ENCODE measurements at regions not wholly inside any gene's neighbourhood (a gene's known extent, or its start where the extent isn't known, plus 50 kb on each side); places are given as distances from the start of the nearest gene placed in this dataset.

DNA sequence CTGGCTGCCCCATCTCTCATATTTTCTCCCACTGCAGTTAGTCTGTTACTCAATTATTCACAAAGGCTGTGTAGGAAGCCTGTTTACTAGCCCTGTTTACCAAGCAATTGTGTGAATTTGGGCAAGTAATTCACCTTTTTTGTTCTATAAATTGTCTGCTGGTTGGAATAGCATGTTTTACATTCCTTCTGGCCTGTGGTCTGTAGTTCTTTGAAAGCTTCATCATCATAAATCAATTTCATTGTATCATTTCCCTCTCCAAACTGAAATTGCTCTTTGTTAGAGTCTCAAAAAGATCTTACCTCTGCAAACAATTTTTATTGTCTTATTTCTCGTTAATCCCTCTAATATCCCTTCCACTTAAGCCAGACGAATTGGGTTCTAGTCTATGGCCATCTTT, 1059.5 kb upstream of the ADGRL4 start:
- no peak for DNase-seq

DNA sequence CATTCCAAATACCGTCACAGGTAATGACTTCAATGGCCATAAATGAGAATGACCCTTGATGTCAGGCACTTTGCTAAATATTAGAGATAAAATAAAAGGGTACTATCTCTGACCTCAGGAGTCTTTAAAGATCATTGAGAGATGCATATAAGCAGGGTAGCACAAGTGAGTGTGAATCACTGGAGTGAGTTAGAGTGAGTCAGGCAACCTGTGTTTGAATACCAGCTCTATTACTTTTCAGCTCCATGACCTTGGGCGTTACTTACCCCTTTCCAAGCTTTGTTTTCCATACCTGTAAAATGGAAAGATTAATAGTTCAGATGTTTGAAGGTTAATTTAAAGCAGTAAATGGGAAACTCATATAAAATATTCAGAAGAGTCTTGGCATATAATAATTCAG, 1058.0 kb upstream of the ADGRL4 start:
- no peak for DNase-seq

DNA sequence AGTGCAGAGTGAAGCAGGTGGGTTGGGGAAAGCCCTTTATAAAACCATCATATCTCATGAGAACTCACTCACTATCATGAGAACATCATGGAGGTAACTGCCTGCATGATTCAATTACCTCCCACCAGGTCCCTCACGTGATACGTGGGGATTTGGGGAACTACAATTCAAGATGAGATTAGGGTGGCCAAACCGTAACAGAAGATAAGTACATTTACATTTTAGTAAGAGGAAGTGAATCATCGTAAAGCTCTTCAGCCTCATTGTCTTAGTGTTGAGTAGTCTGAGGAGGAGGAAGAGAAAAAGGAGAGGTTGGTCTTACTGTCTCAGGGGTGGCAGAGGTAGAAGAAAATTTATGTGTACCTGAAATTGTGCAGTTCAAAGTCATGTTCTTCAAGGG, 1053.4 kb upstream of the ADGRL4 start:
- DNase-seq, result no peak

DNA sequence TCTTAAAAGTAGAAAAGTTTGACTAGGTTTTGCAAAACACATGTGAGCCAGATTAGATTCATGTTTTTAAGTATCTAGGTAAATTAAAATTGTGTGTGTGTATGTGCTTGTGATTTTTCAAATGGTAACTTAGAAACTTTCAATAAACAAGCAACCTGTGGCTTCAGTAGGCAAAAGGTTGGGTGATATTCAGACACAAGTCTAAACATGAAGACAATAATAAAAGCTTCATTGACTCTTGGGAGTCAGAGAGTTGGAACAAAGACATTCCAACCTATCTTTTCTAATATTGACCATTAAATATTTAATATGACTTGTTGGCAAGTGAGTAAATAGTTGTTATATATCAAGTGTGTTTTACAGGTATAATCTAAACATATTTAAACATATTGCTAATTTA, 1049.6 kb upstream of the ADGRL4 start:
- peak; percentile 46 for DNase-seq

DNA sequence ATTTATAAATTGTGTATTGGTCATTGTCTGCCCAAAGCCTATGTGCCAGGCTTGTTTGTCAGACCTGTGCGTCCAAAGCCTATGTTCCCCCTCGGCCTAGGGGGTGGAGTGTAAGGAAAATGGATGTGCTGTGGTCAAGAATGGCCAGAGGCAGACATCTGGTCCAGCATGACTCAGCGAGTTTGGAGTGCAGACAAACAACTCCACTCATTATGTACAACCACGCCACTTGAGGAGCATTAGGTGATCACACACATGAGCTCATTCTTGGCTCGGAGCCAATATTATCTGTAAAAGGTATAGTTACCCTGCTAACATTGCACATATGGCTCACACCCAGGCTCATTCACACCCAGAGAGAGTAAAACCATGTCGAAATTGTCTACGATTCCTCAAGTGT, 1047.6 kb upstream of the ADGRL4 start:
- peak; percentile 100 for DNase-seq

DNA sequence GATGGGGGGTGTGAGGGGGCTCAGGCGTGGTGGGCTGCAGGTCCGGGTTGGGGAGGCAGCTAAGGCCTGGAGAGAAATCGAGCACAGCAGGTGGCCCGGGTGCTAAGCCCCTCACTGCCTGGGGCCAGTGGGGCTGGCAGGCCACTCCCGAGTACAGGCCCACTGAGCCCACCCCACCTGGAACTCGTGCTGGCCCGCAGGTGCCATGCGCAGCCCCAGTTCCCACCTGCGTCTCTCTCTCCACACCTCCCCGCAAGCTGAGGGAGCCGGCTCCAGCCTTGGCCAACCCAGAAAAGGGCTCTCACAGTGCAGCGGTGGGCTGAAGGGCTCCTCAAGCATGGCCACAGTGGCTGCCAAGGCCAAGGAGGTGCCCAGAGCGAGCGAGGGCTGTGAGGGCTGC, 1047.1 kb upstream of the ADGRL4 start:
- DNase-seq, result no peak

DNA sequence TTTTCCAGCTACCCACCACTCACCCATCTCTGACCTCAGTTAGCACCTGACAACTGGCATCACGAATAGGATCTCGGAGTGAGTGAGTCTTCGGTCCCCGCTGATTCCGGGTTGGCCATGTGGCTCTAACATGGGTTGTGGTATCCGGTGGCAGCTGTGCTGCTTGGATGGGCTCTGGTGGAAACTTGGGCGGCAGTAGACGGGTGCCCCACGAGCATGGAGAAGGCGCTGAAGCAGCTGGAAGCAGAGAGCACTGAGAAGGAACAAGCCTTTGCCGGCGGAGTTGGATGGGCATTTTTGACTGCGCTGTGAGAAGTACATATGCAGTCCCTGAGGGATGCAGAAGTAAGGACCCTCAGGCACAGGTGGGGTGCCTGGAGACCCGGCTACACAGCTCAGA, 1044.0 kb upstream of the ADGRL4 start:
- no peak for DNase-seq

DNA sequence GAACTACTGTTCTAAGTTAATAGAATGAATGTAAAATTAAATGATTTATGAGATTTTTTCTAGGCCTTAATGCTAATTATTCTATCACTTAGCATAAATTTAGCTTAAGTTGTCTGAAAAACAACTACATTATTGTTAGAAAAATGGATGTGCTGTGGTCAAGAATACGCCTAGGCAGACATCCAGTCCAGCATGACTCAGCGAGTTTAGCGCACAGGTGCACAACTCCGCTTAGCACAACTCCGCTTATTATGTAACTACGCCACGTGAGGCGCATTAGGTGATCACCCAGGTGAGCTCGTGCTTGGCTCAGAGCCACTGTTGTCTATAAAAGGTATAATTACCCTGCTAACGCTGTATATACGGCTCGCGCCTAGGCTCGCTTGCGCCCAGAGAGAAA, 1043.6 kb upstream of the ADGRL4 start:
- DNase-seq, result no peak

DNA sequence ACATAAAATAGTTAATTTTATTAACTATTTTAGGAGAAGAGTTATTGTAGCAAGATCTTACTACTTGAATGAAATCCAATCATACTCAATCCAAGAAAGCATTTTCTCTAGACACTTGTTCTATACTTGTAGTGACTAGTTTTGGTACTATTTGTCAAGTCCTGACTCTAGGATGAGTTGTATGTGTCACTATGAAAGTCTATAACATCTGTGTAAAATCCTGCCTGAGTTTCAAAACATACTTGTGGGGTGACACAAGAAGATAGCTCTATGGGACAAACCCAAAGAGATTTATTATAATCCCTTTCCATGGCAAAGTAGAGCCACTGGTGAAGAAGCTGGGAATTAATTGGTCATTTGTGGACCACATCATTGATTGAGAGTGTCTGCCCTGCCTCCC, 1042.2 kb upstream of the ADGRL4 start:
- no peak for DNase-seq

DNA sequence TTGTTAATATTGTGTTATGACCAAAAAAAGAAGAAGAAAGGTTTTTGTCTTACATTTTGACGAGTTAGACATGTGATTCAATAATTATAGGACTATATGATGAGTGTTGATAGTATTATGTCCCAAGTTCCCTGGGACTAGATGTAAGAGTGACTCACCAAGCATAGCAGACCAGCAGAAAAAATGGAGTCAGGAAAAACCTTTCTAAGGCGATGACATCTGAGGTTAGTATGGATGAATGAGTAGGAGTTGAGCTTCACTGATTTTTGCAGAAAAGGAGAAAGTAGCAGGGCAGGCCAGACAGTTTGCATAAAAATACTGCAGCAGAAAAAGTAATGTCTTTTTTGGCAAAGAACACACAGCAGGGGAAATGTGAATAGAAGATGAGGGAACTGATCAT, 1041.3 kb upstream of the ADGRL4 start:
- no peak for DNase-seq

DNA sequence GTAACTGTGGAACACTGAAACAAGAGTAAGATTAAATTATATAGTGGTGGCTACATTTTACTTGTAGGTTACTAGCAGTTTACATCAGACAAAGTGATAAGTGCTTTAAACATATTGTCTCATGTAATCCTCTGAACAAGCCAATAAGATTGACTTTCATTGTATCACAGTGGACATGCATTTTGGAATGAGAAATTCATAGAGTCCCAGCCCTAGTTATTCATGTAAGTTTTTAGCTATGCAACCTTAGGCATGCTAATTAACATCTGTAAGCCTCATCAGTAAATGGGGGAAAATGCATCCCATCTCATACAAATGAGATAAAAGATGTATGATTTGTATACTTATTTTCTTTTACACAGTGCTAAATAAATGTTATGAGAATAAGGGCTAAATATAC, 1038.1 kb upstream of the ADGRL4 start:
- DNase-seq, result no peak

DNA sequence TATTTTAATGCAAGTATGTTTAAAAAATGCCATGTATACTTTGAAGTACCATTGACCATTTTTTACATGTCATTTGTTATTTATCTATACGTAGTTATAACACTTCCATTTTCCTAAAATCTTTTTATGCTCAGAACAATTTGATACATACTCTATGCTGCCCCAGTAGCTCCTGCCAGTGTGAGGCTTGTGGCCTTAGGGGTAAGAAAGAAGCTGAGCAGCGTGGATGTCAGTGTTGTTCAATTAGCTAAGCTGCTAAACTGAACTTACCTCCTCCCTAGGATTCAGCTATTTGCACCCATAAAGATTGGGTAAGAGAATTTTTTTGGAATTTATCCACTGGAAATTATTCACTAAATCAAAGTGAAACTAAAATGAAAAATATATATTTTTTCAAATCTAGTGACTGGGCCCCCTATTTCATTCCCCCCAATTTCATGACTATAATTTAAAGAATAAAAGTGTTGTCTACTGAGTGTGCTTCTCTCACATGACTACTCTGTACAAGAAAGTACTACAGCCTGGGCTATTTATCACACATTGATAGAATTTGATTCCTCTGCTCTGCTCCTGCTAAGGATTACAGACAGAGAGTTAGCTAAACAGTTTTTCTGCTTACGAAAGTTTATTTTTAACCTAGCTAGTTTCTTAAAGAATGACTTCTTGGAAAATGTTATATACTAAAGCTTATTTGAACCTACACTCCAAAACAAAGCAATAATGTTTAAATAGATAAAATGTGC, 1030.3 kb upstream of the ADGRL4 start:
- no peak for DNase-seq

DNA sequence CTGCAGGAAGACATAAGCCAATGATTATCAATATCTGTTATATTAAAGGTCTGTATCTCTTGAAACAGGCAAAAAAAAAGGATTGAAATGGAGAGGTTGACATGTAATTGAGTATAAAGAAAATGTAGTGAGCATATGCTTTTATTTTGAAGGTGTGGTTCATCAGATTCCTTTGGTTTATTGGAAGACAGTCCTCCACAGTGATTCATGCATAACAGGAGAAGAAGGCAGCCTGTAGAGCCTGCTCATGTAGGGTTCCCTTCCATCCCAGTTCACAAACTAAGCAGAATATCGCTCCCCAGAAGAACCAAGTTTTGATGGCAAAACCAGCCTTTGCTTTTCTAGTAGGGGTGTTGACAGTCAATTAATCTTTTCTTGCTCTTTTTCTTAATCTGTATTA, 1016.8 kb upstream of the ADGRL4 start:
- no peak for DNase-seq

DNA sequence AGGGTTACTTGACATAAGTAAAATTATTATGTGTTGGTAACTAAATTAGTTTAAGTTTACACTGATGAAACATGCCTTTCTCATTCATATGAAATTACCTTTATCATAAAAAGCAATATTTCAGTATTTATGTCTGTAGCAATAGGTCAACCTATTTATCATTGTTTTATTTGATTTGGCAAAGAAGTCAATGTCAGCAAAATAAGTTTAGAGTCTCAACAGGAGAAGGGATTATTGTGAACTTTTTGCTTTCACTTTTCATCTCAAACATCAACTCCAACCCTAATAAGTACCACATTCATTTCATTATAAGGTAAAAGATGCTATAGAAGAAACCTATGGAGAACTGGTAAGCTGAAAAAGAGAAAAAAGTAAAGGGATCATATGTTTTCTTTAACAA, 1015.4 kb upstream of the ADGRL4 start:
- no peak for DNase-seq

DNA sequence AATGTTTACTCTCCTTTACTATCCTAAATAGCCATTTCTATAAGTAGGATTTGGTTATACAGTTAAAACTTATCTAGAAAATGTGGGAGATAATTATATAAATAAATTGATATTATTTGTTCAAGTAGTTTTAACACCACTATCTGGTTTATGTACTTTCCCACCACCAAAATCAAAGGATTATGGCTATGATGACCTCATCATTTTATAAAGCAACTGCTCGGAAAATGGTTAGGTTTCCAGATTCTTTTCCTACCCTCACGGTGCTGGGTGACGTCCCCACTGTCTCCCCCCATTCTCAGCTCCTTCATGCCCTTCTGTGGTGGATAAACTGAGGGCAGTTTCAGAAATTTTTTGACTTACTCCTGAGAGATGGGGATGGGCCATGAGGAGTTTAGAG, 1011.8 kb upstream of the ADGRL4 start:
- DNase-seq, result no peak

DNA sequence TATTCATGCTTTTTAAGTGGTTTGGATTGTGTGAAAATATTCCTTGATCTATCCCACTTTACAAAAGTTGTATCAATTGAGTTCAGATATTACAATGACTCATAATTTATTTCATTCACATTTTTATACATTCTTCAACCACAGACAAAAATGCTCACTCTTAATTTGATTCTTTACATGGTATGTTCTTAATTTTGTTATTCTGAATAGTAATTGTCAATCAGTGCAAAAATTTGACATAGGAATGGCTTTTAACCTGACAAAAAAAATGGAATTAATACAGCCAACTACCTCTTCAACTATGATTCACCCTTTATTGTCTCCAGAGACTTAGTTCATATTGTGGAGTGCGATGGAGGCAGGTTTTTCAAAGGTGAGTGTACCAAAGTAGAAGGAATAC, 1002.4 kb upstream of the ADGRL4 start:
- DNase-seq, result no peak

DNA sequence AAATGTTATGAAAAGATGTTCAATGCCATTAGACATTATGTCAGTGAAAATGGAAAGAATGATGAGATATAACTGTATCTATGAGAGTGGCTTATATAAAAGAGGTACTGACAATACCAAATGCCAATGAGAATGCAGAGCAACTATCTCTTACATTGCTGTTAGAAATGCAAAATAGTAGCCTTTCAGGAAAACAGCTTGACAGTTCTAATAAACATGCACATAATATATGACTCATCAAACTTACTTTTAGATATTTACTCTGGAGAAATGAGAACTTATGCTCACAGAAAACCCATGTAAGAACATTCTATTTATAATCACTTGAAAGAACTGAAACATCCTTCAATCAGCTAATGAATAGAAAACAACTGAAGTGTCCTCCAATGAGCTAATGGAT, 996.7 kb upstream of the ADGRL4 start:
- DNase-seq, result no peak

DNA sequence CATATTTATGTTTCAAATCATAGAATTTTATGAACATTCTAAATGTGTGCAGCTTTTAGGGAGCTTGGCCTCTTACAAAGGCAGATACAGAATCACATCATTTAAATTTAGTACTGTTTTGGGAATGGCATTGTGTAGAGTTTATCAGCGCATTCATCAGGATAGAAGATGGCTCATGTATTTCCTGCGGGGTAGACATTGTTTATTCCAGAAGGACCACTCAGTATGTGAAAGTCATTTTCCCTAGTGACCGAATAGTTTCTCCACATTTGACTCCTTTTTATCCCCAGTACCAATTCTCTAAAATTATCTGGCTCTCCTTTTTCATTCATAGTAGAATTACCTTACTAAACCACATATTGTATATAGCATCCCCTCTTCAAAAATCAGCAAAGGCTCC, 981.9 kb upstream of the ADGRL4 start:
- no peak for DNase-seq

DNA sequence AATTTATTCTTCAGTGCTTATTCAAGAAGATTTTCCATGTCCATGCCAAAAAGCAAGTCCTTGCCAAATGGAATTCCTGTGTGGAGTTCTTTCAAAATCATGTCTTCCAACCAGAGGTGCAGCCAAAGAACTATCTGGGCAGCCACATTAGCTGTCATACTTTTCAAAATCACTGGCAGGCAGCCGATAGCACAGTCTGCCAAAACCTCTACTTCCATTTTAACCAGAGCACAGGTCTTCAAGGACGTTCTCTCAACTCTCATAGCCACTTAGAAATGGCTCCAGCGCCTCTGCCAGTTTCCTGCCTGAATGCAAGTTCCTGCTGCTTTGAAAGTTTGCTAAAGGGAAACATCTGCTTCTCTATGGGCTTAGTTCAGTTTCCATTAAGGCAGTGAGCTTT, 975.7 kb upstream of the ADGRL4 start:
- DNase-seq, result peak; percentile 22

DNA sequence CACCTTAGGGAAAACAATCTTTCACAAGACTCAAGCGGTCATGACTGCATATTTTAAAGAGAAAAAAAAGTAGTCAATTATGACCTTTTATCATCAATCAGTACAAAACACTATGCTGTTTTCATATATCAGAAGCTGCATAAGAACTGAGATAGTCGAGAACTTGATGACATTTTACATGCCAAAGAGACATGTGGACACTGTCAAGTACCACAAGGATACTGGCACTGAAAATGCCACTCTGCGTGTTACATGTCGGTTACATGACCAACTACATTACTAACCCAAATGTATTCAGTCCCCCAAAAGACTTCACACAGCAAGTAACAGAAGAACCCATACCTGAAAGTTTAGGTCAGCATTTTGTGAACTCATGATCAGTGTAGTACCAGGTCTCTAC, 975.0 kb upstream of the ADGRL4 start:
- DNase-seq, result no peak

DNA sequence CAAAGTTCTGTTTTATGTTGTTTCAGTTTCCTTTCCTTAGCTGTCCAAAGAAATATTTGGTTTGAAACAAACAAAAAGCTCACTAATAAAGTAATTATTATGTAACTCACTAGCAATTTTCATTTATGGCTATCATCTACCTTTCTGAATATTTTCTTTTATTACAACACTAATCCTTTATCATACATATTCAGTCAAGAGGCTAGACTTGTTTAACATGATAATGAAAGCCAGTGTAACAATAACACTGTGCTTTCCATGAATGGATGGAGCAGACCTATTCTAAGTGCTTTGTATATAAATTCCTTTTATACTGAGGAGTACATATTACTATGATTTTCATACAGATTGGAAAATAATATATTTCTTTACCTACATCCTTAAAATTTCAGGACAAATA, 972.8 kb upstream of the ADGRL4 start:
- no peak for DNase-seq

DNA sequence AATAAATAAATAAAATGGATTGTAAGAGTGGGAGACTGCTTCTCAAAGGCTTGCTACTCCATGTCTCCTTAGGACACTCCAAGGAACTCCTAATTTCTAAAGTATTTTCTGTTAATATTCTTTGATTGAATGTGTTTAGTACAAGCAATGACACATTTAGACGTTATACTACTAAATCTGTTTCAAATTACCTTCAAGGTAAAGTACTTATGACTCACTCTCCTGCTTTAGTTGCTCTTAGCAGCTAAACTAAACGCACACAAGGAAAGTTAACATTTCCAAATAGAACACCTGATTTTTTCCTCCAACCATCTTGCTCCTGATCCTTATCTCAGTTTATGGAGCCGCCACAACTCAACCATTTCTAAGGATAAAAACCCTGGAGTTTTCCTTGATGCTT, 969.8 kb upstream of the ADGRL4 start:
- DNase-seq, result no peak

DNA sequence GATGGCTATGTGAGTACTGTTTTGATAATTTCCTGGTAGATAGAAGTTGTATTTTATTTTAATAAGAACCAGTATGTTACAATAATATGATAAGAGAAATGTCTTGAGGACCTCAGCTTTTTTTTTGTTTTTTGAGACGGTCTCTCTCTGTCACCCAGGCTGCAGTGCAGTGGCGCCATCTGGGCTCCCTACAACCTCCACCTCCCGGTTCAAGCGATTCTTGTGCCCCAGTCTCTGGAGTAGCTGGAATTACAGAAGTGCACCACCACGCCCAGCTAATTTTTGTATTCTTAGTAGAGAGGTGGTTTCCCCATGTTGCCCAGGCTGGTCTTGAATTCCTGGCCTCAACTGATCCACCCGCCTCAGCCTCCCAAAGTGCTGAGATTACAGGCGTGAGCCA, 968.1 kb upstream of the ADGRL4 start:
- no peak for DNase-seq

DNA sequence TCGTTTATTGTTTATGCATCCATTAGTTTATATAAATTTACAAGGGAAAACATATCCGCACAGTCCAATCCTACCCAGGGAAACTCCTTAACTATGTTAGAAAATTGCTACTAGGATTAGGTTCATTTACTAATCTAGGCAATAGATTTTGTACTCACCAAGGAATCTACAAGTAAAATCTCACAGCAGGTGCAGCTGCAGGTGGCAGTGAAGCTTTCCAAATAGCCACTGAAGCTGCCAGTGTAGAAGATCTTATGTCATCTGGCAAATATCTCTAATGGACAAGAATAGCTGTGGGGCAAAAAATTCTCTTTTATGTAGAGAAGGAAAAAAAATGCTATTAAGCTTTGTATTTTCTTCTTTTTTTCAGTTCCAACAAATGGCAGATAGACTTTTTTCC, 963.4 kb upstream of the ADGRL4 start:
- no peak for DNase-seq

DNA sequence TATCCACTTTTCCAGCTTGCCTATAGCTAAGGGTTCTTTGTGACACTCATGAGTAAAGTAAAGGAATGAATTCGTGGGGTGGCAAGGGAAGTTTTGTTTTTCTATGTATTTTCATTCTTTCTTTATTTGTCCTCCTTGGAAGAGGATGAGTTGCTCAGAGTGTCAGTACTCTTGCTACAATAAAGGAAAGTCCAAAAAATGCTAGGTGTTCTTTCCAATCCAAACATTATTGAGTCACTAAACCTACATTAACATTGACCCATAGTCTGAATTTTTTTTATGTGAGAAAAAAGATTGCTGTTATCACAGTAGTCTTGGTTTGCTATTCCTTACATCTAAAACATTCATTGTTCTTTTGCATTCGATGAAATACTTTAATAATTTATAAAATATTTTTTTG, 959.9 kb upstream of the ADGRL4 start:
- DNase-seq, result no peak

DNA sequence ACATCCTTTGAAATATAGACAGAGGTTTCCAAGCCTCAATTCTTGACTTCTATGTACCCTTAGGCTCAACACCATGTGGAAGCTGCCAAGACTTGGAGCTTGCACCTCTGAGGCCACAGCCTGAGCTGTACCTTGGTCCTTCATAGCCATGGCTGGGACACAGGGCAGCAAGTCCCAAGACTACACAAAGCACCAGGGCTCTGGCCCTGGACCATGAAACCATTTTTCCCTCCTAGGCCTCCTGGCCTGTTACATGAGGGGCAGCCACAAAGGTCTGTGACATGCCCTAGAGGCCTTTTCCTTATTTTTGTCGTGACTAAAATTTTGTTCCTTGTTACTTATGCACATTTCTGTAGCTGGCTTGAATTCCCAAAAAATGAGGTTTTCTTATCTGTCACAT, 953.1 kb upstream of the ADGRL4 start:
- no peak for DNase-seq

Measured in NCI-H510A treated with DMSO at 0.1 percent for 48 hours (cell line).